Nephron (organoid): ENCODE measurements at regions not wholly inside any gene's neighbourhood (a gene's known extent, or its start where the extent isn't known, plus 50 kb on each side); places are given as distances from the start of the nearest gene placed in this dataset.

Experiments
- H3K27ac Mint-ChIP-seq, 3 experiments: 2 replicates each; pipeline ENCODE4 v1.8.0; 2020; ENCODE audit warnings: mixed read lengths in 3 of 3, mild to moderate bottlenecking in 2 of 3, moderate library complexity in 1 of 3
- H3K27me3 Mint-ChIP-seq: 2 replicates; pipeline ENCODE4 v1.8.0; 2021; ENCODE audit warnings: low read depth, mild to moderate bottlenecking, moderate library complexity, mixed read lengths
- H3K36me3 Mint-ChIP-seq: 2 replicates; pipeline ENCODE4 v1.8.0; 2020; ENCODE audit warnings: low read depth, mixed read lengths
- H3K4me1 Mint-ChIP-seq: 2 replicates; pipeline ENCODE4 v1.8.0; 2020; ENCODE audit warnings: mixed read lengths
- H3K4me3 Mint-ChIP-seq, 3 experiments: 2 replicates each; pipeline ENCODE4 v1.8.0; 2020; ENCODE audit warnings: mild to moderate bottlenecking in 3 of 3, mixed read lengths in 3 of 3, moderate library complexity in 2 of 3
- H3K9me3 Mint-ChIP-seq: 2 replicates; pipeline ENCODE4 v1.8.0; 2020; ENCODE audit warnings: mixed read lengths
- CTCF ChIP-seq, 3 experiments: fragments of 200-600 bp; sonication (generic); IDR thresholded peaks; one replicate each; pipeline ENCODE4 v1.5.0; 2021; ENCODE audit warnings: antibody characterized with exemption in 3 of 3; ENCODE audit not compliant: unreplicated experiment in 3 of 3

- Mint-ChIP-seq H3K36me3 (no peaks in the 10 kb centered on the region), H3K27ac (no peak overlapping the region)
- TF ChIP-seq CTCF (IDR thresholded peaks at IDR 0.05; ENCODE audit: unreplicated experiment in 3 of 3) = no peak
Measured at GRCh38 chr5:167730656-167731055, 560.8 kb upstream of the WWC1 start.

GRCh38 chr5:167731951-167732350, 559.5 kb upstream of the WWC1 start:
- Mint-ChIP-seq H3K27ac (no peak overlapping the region), H3K27me3 (no peaks in the 10 kb centered on the region), H3K36me3 (no peaks in the 10 kb centered on the region), H3K9me3 (peaks cover 3% of the 10 kb centered on the region), H3K4me1 (peaks cover 3% of the 10 kb centered on the region), H3K4me3 (no peak overlapping the region)
- TF ChIP-seq CTCF (IDR thresholded peaks at IDR 0.05; ENCODE audit: unreplicated experiment in 3 of 3) = no peak

More at GRCh38 chr5:167730656-167731055, 560.8 kb upstream of the WWC1 start:
- Mint-ChIP-seq H3K4me3 (no peak overlapping the region), H3K27me3 (no peaks in the 10 kb centered on the region), H3K9me3 (no peaks in the 10 kb centered on the region), H3K4me1 (peaks cover 3% of the 10 kb centered on the region)

GRCh38 chr5:167732499-167732898, 558.9 kb upstream of the WWC1 start:
- no peak overlapping the region for H3K4me3 Mint-ChIP-seq
- TF ChIP-seq CTCF (IDR thresholded peaks at IDR 0.05; ENCODE audit: unreplicated experiment in 3 of 3) = no peak
- H3K9me3 Mint-ChIP-seq = peaks cover 3% of the 10 kb centered on the region
- no peaks in the 10 kb centered on the region for H3K27me3 Mint-ChIP-seq
- H3K4me1 Mint-ChIP-seq = peaks cover 3% of the 10 kb centered on the region
- no peaks in the 10 kb centered on the region for H3K36me3 Mint-ChIP-seq
- no peak overlapping the region for H3K27ac Mint-ChIP-seq

- H3K27ac Mint-ChIP-seq = no peak overlapping the region
- H3K27me3 Mint-ChIP-seq = no peaks in the 10 kb centered on the region
- no peak overlapping the region for H3K4me3 Mint-ChIP-seq
- no peaks in the 10 kb centered on the region for H3K36me3 Mint-ChIP-seq
- no peaks in the 10 kb centered on the region for H3K4me1 Mint-ChIP-seq
- peaks cover 3% of the 10 kb centered on the region for H3K9me3 Mint-ChIP-seq
- no peak for TF ChIP-seq CTCF (IDR thresholded peaks at IDR 0.05; ENCODE audit: unreplicated experiment in 3 of 3)
Measured at GRCh38 chr5:167736992-167737391, 554.5 kb upstream of the WWC1 start.

- H3K4me1 Mint-ChIP-seq = no peaks in the 10 kb centered on the region
- H3K36me3 Mint-ChIP-seq = no peaks in the 10 kb centered on the region
- H3K27ac Mint-ChIP-seq = no peak overlapping the region
- no peaks in the 10 kb centered on the region for H3K27me3 Mint-ChIP-seq
- H3K4me3 Mint-ChIP-seq = no peak overlapping the region
- TF ChIP-seq CTCF (IDR thresholded peaks at IDR 0.05; ENCODE audit: unreplicated experiment in 3 of 3) = no peak
- no peaks in the 10 kb centered on the region for H3K9me3 Mint-ChIP-seq
Measured at GRCh38 chr5:167743695-167744464, 547.6 kb upstream of the WWC1 start.

- H3K27me3 Mint-ChIP-seq = no peaks in the 10 kb centered on the region
- no peak overlapping the region for H3K27ac Mint-ChIP-seq
- no peak for TF ChIP-seq CTCF (IDR thresholded peaks at IDR 0.05; ENCODE audit: unreplicated experiment in 3 of 3)
- no peaks in the 10 kb centered on the region for H3K36me3 Mint-ChIP-seq
- H3K4me3 Mint-ChIP-seq = no peak overlapping the region
- no peaks in the 10 kb centered on the region for H3K4me1 Mint-ChIP-seq
- H3K9me3 Mint-ChIP-seq = no peaks in the 10 kb centered on the region
Measured at GRCh38 chr5:167745868-167746267, 545.6 kb upstream of the WWC1 start.
